ENCODE measurements at regions not wholly inside any gene's neighbourhood (a gene's known extent, or its start where the extent isn't known, plus 50 kb on each side); places are given as distances from the start of the nearest gene placed in this dataset.

DNA sequence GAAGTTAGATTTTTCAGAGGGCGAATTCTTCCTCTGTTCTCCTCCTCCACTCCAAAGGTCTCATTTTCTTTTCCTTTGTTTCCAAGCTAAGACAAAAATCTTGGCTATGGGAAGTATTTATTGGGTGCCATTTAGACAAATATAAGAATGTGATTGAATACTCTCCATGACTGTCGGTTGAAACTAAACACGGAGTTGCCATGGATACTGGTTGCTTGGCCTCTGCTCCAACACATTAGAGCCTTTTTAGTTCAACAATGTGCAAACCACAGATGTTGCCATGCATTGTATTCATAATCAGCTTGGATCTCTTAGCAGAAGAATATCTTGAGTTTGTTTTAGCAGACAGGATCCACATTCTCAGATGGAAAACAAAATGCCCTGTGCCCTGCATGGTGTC, 366.5 kb upstream of the LCORL start:
- Histone ChIP-seq H3K27me3 (no peaks in the 10 kb centered on the region), H3K27ac (no peak overlapping the region), H3K36me3 (replicated peaks in 1 of 2) (no peaks in the 10 kb centered on the region), H3K4me3 (no peak overlapping the region), H3K4me1 (replicated peaks in 1 of 2) (no peaks in the 10 kb centered on the region), H3K9me3 (replicated peaks in 1 of 3) (no peaks in the 10 kb centered on the region)
- 53 to 65% (median 57%) methylated on average over 3 of the region's 3 CpGs for WGBS, 4 donors
- intact Hi-C loops (cut with DNase I), result no loop called here
- DNase-seq, result no peak
- TF ChIP-seq, protein P1, sequence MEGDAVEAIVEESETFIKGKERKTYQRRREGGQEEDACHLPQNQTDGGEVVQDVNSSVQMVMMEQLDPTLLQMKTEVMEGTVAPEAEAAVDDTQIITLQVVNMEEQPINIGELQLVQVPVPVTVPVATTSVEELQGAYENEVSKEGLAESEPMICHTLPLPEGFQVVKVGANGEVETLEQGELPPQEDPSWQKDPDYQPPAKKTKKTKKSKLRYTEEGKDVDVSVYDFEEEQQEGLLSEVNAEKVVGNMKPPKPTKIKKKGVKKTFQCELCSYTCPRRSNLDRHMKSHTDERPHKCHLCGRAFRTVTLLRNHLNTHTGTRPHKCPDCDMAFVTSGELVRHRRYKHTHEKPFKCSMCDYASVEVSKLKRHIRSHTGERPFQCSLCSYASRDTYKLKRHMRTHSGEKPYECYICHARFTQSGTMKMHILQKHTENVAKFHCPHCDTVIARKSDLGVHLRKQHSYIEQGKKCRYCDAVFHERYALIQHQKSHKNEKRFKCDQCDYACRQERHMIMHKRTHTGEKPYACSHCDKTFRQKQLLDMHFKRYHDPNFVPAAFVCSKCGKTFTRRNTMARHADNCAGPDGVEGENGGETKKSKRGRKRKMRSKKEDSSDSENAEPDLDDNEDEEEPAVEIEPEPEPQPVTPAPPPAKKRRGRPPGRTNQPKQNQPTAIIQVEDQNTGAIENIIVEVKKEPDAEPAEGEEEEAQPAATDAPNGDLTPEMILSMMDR (IDR thresholded peaks at IDR 0.05), result no peak
- no peak for TF ChIP-seq POLR2A (IDR thresholded peaks at IDR 0.05)

DNA sequence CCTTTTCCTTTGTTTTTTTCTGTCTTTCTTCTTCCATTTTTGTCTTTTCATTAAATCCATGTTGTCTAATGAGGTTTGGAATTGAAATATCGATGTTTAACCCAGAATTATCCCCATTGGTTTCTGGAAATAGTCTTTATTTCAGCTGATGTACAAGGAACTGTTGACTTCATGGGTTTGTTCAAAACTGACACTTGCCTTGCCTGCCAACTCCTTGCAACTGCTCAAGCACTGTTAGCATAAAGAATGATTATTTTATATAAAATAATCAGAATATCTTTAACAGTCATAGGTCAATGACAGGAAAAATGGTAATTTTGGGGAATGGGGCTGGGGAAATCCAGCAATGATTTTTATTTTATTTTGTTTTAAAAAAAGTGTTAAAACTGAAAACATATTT, 359.6 kb upstream of the LCORL start:
- DNase-seq, result no peak
- no peak overlapping the region for H3K27ac ChIP-seq
- TF ChIP-seq POLR2A (IDR thresholded peaks at IDR 0.05), result no peak
- TF ChIP-seq, protein P1 (IDR thresholded peaks at IDR 0.05), result no peak
- H3K9me3 ChIP-seq (replicated peaks in 1 of 3), result no peaks in the 10 kb centered on the region
- WGBS, 4 donors, result 58 to 71% (median 63%) methylated on average over 1 of the region's 1 CpG
- intact Hi-C loops (cut with DNase I), result no loop called here
- H3K4me1 ChIP-seq (replicated peaks in 1 of 2), result no peaks in the 10 kb centered on the region
- H3K4me3 ChIP-seq, result no peak overlapping the region
- H3K36me3 ChIP-seq (replicated peaks in 1 of 2), result no peaks in the 10 kb centered on the region
- H3K27me3 ChIP-seq, result no peaks in the 10 kb centered on the region

DNA sequence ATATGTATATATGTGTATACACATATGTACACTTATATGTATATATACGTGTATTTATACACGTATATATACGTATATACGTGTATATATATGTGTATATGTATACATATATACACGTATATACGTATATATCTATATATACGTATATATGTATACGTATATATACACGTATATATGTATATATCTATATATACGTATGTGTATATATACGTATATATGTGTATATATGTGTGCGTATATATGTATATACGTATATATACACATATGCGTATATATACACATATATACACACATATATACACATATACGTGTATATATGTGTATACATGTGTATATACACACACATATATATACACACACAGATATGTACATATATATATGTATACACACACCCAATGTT, 348.0 kb upstream of the LCORL start:
- no peaks in the 10 kb centered on the region for H3K27me3 ChIP-seq
- no peaks in the 10 kb centered on the region for H3K4me1 ChIP-seq (replicated peaks in 1 of 2)
- TF ChIP-seq, protein P1 (IDR thresholded peaks at IDR 0.05), result no peak
- no peak for TF ChIP-seq POLR2A (IDR thresholded peaks at IDR 0.05)
- no peak overlapping the region for H3K27ac ChIP-seq
- intact Hi-C loops (cut with DNase I), result no loop called here
- no peak overlapping the region for H3K4me3 ChIP-seq
- no peak for DNase-seq
- H3K9me3 ChIP-seq (replicated peaks in 1 of 3), result no peaks in the 10 kb centered on the region
- WGBS, 4 donors, result 83 to 90% (median 85%) methylated on average over 15 of the region's 15 CpGs
- no peaks in the 10 kb centered on the region for H3K36me3 ChIP-seq (replicated peaks in 1 of 2)

DNA sequence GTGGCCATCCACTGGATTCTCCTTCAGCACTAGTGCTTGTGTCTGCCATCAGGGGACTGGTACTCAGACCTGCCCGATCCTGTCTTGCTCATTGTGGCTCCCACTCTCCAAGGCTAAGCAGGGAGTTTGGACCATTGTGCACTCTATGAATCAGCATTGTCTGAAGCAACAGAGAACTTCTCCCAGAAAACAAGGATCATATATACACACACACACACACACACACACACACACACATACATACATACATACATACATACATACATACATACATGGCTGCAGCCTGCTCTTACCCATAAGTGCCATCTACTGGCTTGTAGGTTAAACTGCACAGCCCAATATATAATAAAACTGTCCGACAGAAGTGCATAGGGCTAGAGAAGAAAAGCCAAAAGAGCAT, 345.3 kb upstream of the LCORL start:
- no peak overlapping the region for H3K4me3 ChIP-seq
- H3K27me3 ChIP-seq, result no peaks in the 10 kb centered on the region
- intact Hi-C loops (cut with DNase I), result no loop called here
- H3K27ac ChIP-seq, result no peak overlapping the region
- no peaks in the 10 kb centered on the region for H3K9me3 ChIP-seq (replicated peaks in 1 of 3)
- DNase-seq, result peak in 1 of 7 donors; percentile 4
- TF ChIP-seq, protein P1 (IDR thresholded peaks at IDR 0.05), result peak; percentile 17 to 78 (median 55)
- TF ChIP-seq POLR2A (IDR thresholded peaks at IDR 0.05), result no peak
- WGBS, 4 donors, result 46 to 67% (median 53%) methylated on average over 2 of the region's 2 CpGs
- no peaks in the 10 kb centered on the region for H3K36me3 ChIP-seq (replicated peaks in 1 of 2)
- no peaks in the 10 kb centered on the region for H3K4me1 ChIP-seq (replicated peaks in 1 of 2)

Measured in adrenal gland (tissue), 9 donors.